ENCODE measurements at regions not wholly inside any gene's neighbourhood (a gene's known extent, or its start where the extent isn't known, plus 50 kb on each side); places are given as distances from the start of the nearest gene placed in this dataset.

GRCh38 chr1:234554218-234554697 lies 55.7 kb downstream of the IRF2BP2 start:
- DNase-seq = no peak

GRCh38 chr1:234553240-234554188 lies 56.5 kb downstream of the IRF2BP2 start:
- DNase-seq = no peak

GRCh38 chr1:234551032-234551378 lies 59.0 kb downstream of the IRF2BP2 start:
- no peak for DNase-seq

- DNase-seq = no peak
These were observed 59.5 kb downstream of the IRF2BP2 start for GRCh38 chr1:234550341-234551031.

- no peak for DNase-seq
These were observed 60.4 kb downstream of the IRF2BP2 start for GRCh38 chr1:234549447-234550021.

- DNase-seq = no peak
These were observed 62.8 kb downstream of the IRF2BP2 start for GRCh38 chr1:234546890-234547788.

GRCh38 chr1:234546387-234546704 lies 63.6 kb downstream of the IRF2BP2 start:
- DNase-seq = no peak

- DNase-seq = peak; percentile 25
These were observed 64.2 kb downstream of the IRF2BP2 start for GRCh38 chr1:234545517-234546386.

GRCh38 chr1:234544087-234544579 lies 65.2 kb upstream of the TARBP1 start:
- DNase-seq = peak; percentile 58

GRCh38 chr1:234543442-234544086 lies 64.6 kb upstream of the TARBP1 start:
- no peak for DNase-seq

GRCh38 chr1:234542211-234542850 lies 63.4 kb upstream of the TARBP1 start:
- DNase-seq = no peak

GRCh38 chr1:234541286-234541975 lies 62.5 kb upstream of the TARBP1 start:
- DNase-seq = no peak

GRCh38 chr1:234540404-234540762 lies 61.4 kb upstream of the TARBP1 start:
- DNase-seq = no peak

GRCh38 chr1:234539666-234540403 lies 60.9 kb upstream of the TARBP1 start:
- no peak for DNase-seq

- no peak for DNase-seq
These were observed 60.1 kb upstream of the TARBP1 start for GRCh38 chr1:234538930-234539649.

GRCh38 chr1:234538062-234538731 lies 59.2 kb upstream of the TARBP1 start:
- no peak for DNase-seq

- DNase-seq = no peak
These were observed 58.3 kb upstream of the TARBP1 start for GRCh38 chr1:234537236-234537635.

GRCh38 chr1:234536741-234537140 lies 57.8 kb upstream of the TARBP1 start:
- DNase-seq = no peak

All from inflammatory macrophage treated with lipopolysaccharide for 4 hours (primary cell).